ENCODE measurements at regions not wholly inside any gene's neighbourhood (a gene's known extent, or its start where the extent isn't known, plus 50 kb on each side); places are given as distances from the start of the nearest gene placed in this dataset.

DNA sequence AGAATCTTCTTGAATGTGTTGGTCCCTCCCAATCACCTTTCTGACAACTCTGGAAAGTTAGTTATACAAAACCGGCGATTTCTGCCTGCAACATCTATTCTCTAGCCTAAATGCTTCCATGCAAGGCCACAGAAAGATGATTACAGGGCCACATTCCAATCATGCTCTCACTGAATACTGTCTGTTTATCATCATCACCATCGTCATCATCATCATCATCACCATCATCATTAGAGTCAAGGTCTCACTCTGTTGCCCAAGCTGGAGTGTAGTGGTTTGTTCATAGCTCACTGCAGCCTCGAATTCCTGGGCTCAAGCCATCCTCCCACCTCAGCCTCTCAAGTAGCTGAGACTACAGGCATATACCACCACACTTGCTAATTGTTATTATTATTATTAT lies 521.2 kb upstream of the DAB1 start:
- no peak overlapping the region for H2AFZ ChIP-seq (ENCODE audit: low read length)
- TF ChIP-seq, protein P1, sequence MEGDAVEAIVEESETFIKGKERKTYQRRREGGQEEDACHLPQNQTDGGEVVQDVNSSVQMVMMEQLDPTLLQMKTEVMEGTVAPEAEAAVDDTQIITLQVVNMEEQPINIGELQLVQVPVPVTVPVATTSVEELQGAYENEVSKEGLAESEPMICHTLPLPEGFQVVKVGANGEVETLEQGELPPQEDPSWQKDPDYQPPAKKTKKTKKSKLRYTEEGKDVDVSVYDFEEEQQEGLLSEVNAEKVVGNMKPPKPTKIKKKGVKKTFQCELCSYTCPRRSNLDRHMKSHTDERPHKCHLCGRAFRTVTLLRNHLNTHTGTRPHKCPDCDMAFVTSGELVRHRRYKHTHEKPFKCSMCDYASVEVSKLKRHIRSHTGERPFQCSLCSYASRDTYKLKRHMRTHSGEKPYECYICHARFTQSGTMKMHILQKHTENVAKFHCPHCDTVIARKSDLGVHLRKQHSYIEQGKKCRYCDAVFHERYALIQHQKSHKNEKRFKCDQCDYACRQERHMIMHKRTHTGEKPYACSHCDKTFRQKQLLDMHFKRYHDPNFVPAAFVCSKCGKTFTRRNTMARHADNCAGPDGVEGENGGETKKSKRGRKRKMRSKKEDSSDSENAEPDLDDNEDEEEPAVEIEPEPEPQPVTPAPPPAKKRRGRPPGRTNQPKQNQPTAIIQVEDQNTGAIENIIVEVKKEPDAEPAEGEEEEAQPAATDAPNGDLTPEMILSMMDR (conservative IDR thresholded peaks at IDR 0.05 in 1 of 2, IDR thresholded peaks at IDR 0.05 in 1 of 2; ENCODE audit: low read depth in 1 of 2, low read length in 2 of 2), result no peak
- no peak for TF ChIP-seq EZH2 (IDR thresholded peaks at IDR 0.05; ENCODE audit: low read length, missing control alignments)
- H3K9me3 ChIP-seq (ENCODE audit: control insufficient read depth, insufficient read depth, low read depth, low read length), result no peaks in the 10 kb centered on the region
- no peak overlapping the region for H3K4me2 ChIP-seq (ENCODE audit: extremely low read depth, insufficient read depth, low read length)
- no peaks in the 10 kb centered on the region for H4K20me1 ChIP-seq (ENCODE audit: control insufficient read depth, extremely low read depth, insufficient read depth, low read length)
- H3K9ac ChIP-seq (ENCODE audit: insufficient read depth, low read length), result no peak overlapping the region
- DNase-seq (ENCODE audit: low read depth in 2 of 2), result no peak
- no peaks in the 10 kb centered on the region for H3K27me3 ChIP-seq (ENCODE audit: control insufficient read depth, insufficient read depth, low read length)
- H3K79me2 ChIP-seq (ENCODE audit: control insufficient read depth, insufficient read depth, low read length), result no peaks in the 10 kb centered on the region
- H3K4me1 ChIP-seq (ENCODE audit: control insufficient read depth, extremely low read depth, insufficient read depth, low read length), result no peaks in the 10 kb centered on the region
- H3K4me3 ChIP-seq (replicated peaks in 1 of 4; ENCODE audit: control extremely low read depth in 1 of 4, insufficient read depth in 1 of 4, low read depth in 3 of 4, low read length in 4 of 4), result no peak overlapping the region
- no peak overlapping the region for H3K27ac ChIP-seq (ENCODE audit: insufficient read depth, low read length)
- no peaks in the 10 kb centered on the region for H3K36me3 ChIP-seq (ENCODE audit: control insufficient read depth, insufficient read depth, low read length)

GRCh38 chr1:57943365-57943764 lies 519.5 kb upstream of the DAB1 start:
- no peak for DNase-seq (ENCODE audit: low read depth in 2 of 2)
- Histone ChIP-seq H3K27me3 (ENCODE audit: control insufficient read depth, insufficient read depth, low read length) (no peaks in the 10 kb centered on the region), H3K4me3 (replicated peaks in 1 of 4; ENCODE audit: control extremely low read depth in 1 of 4, insufficient read depth in 1 of 4, low read depth in 3 of 4, low read length in 4 of 4) (no peak overlapping the region), H3K9me3 (ENCODE audit: control insufficient read depth, insufficient read depth, low read depth, low read length) (no peaks in the 10 kb centered on the region), H3K9ac (ENCODE audit: insufficient read depth, low read length) (no peak overlapping the region), H2AFZ (ENCODE audit: low read length) (no peak overlapping the region), H4K20me1 (ENCODE audit: control insufficient read depth, extremely low read depth, insufficient read depth, low read length) (no peaks in the 10 kb centered on the region), H3K4me2 (ENCODE audit: extremely low read depth, insufficient read depth, low read length) (no peak overlapping the region), H3K36me3 (ENCODE audit: control insufficient read depth, insufficient read depth, low read length) (no peaks in the 10 kb centered on the region), H3K27ac (ENCODE audit: insufficient read depth, low read length) (no peak overlapping the region), H3K79me2 (ENCODE audit: control insufficient read depth, insufficient read depth, low read length) (no peaks in the 10 kb centered on the region), H3K4me1 (ENCODE audit: control insufficient read depth, extremely low read depth, insufficient read depth, low read length) (no peaks in the 10 kb centered on the region)
- no peak for TF ChIP-seq EZH2 (IDR thresholded peaks at IDR 0.05; ENCODE audit: low read length, missing control alignments)
- TF ChIP-seq, protein P1 (conservative IDR thresholded peaks at IDR 0.05 in 1 of 2, IDR thresholded peaks at IDR 0.05 in 1 of 2; ENCODE audit: low read depth in 1 of 2, low read length in 2 of 2), result no peak

- H3K36me3 ChIP-seq (ENCODE audit: control insufficient read depth, insufficient read depth, low read length), result no peaks in the 10 kb centered on the region
- no peak for TF ChIP-seq EZH2 (IDR thresholded peaks at IDR 0.05; ENCODE audit: low read length, missing control alignments)
- TF ChIP-seq, protein P1 (conservative IDR thresholded peaks at IDR 0.05 in 1 of 2, IDR thresholded peaks at IDR 0.05 in 1 of 2; ENCODE audit: low read depth in 1 of 2, low read length in 2 of 2), result no peak
- H2AFZ ChIP-seq (ENCODE audit: low read length), result no peak overlapping the region
Observed at GRCh38 chr1:57934745-57935144, 510.9 kb upstream of the DAB1 start.

More at GRCh38 chr1:57934745-57935144, 510.9 kb upstream of the DAB1 start:
- Histone ChIP-seq H3K27ac (ENCODE audit: insufficient read depth, low read length) (no peak overlapping the region), H3K4me1 (ENCODE audit: control insufficient read depth, extremely low read depth, insufficient read depth, low read length) (no peaks in the 10 kb centered on the region), H3K79me2 (ENCODE audit: control insufficient read depth, insufficient read depth, low read length) (no peaks in the 10 kb centered on the region), H3K9ac (ENCODE audit: insufficient read depth, low read length) (no peak overlapping the region), H3K9me3 (ENCODE audit: control insufficient read depth, insufficient read depth, low read depth, low read length) (no peaks in the 10 kb centered on the region), H4K20me1 (ENCODE audit: control insufficient read depth, extremely low read depth, insufficient read depth, low read length) (no peaks in the 10 kb centered on the region), H3K4me3 (replicated peaks in 1 of 4; ENCODE audit: control extremely low read depth in 1 of 4, insufficient read depth in 1 of 4, low read depth in 3 of 4, low read length in 4 of 4) (no peak overlapping the region), H3K4me2 (ENCODE audit: extremely low read depth, insufficient read depth, low read length) (no peak overlapping the region), H3K27me3 (ENCODE audit: control insufficient read depth, insufficient read depth, low read length) (no peaks in the 10 kb centered on the region)
- DNase-seq (ENCODE audit: low read depth in 2 of 2), result no peak
